Spleen (tissue), 7 donors: ENCODE measurements at regions not wholly inside any gene's neighbourhood (a gene's known extent, or its start where the extent isn't known, plus 50 kb on each side); places are given as distances from the start of the nearest gene placed in this dataset.

Experiments
- POLR2A ChIP-seq, 3 donors: fragments of 450-650 bp; IDR thresholded peaks; one replicate each; pipeline ENCODE4 v1.5.1; 2017; ENCODE audit warnings: antibody characterized with exemption in 3 of 3, mild to moderate bottlenecking in 1 of 3
- POLR2AphosphoS5 ChIP-seq, 3 donors: sonication (generic); formaldehyde crosslinking; IDR thresholded peaks; one replicate each; pipeline ENCODE4 v1.5.1; 2017; ENCODE audit warnings: antibody characterized with exemption in 3 of 3
- TF ChIP-seq, protein P1 (sequence below), 11 experiments: fragments of 200-600 bp in 7 of 11; fragments of 450-650 bp in 4 of 11; sonication (generic) in 4 of 11; IDR thresholded peaks in 8 of 11; conservative IDR thresholded peaks in 3 of 11; 1 replicate in 7 of 11; 2 replicates in 4 of 11; pipeline versions ENCODE4 v1.4.0 to v1.8.0; 2016 to 2021; ENCODE audit warnings: antibody characterized with exemption in 11 of 11, inconsistent platforms in 4 of 11, mild to moderate bottlenecking in 1 of 11
- donor health status: DM: no; HTN: no; CAD: no; lungs with moderate emphysema.
- donor health status: DM: no; HTN: no; CAD: no.
- donor health status: DM: no; HTN: no; CAD: no.

DNA sequence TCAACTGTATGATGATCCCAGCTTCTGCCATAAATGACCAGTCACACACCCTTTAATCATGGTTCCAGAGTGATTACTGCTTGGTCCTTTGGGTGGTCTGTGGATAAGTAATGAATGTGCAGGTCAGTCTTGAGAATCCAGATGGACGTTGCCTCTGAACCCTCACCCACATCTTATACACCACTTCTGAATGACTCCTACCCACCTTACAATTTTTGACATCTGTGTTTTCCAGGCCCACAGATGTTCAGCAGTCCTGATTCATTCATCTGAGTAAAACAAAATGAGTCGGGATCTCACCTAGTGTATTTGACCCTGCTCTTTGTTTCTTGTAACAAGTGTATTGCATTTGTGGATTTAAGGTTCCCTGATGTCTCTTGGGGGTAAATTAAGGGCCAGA, 194.1 kb upstream of the CCDC68 start:
- TF ChIP-seq, protein P1, sequence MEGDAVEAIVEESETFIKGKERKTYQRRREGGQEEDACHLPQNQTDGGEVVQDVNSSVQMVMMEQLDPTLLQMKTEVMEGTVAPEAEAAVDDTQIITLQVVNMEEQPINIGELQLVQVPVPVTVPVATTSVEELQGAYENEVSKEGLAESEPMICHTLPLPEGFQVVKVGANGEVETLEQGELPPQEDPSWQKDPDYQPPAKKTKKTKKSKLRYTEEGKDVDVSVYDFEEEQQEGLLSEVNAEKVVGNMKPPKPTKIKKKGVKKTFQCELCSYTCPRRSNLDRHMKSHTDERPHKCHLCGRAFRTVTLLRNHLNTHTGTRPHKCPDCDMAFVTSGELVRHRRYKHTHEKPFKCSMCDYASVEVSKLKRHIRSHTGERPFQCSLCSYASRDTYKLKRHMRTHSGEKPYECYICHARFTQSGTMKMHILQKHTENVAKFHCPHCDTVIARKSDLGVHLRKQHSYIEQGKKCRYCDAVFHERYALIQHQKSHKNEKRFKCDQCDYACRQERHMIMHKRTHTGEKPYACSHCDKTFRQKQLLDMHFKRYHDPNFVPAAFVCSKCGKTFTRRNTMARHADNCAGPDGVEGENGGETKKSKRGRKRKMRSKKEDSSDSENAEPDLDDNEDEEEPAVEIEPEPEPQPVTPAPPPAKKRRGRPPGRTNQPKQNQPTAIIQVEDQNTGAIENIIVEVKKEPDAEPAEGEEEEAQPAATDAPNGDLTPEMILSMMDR (IDR thresholded peaks at IDR 0.05 in 8 of 11, conservative IDR thresholded peaks at IDR 0.05 in 3 of 11) = no peak
- TF ChIP-seq POLR2A (IDR thresholded peaks at IDR 0.05) = no peak
- TF ChIP-seq POLR2AphosphoS5 (IDR thresholded peaks at IDR 0.05) = no peak
